C4-2B (cell line): ENCODE measurements at regions not wholly inside any gene's neighbourhood (a gene's known extent, or its start where the extent isn't known, plus 50 kb on each side); places are given as distances from the start of the nearest gene placed in this dataset.

ENCODE experiments used
- H3K27ac ChIP-seq: fragments of 450-650 bp; 2 replicates; pipeline ENCODE4 v1.5.1; 2017
- ZFX ChIP-seq: fragments of 450-650 bp; IDR thresholded peaks from 2 replicates; pipeline ENCODE4 v1.6.1; 2017
- TF ChIP-seq, protein P1 (sequence below): fragments of 450-650 bp; conservative IDR thresholded peaks from 2 replicates; pipeline ENCODE4 v1.5.1; 2017; ENCODE audit warnings: mild to moderate bottlenecking

GRCh38 chr2:83756219-83756618, 702.9 kb downstream of the SUCLG1 start:
- TF ChIP-seq, protein P1, sequence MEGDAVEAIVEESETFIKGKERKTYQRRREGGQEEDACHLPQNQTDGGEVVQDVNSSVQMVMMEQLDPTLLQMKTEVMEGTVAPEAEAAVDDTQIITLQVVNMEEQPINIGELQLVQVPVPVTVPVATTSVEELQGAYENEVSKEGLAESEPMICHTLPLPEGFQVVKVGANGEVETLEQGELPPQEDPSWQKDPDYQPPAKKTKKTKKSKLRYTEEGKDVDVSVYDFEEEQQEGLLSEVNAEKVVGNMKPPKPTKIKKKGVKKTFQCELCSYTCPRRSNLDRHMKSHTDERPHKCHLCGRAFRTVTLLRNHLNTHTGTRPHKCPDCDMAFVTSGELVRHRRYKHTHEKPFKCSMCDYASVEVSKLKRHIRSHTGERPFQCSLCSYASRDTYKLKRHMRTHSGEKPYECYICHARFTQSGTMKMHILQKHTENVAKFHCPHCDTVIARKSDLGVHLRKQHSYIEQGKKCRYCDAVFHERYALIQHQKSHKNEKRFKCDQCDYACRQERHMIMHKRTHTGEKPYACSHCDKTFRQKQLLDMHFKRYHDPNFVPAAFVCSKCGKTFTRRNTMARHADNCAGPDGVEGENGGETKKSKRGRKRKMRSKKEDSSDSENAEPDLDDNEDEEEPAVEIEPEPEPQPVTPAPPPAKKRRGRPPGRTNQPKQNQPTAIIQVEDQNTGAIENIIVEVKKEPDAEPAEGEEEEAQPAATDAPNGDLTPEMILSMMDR: no peak
- no peak for TF ChIP-seq ZFX
- H3K27ac ChIP-seq: no peak overlapping the region

GRCh38 chr2:83747141-83747540, 711.9 kb downstream of the SUCLG1 start:
- TF ChIP-seq, protein P1: no peak
- no peak for TF ChIP-seq ZFX
- H3K27ac ChIP-seq: no peak overlapping the region

- TF ChIP-seq ZFX: no peak
- TF ChIP-seq, protein P1: no peak
These were observed 714.2 kb downstream of the SUCLG1 start for GRCh38 chr2:83744855-83745254.

DNA sequence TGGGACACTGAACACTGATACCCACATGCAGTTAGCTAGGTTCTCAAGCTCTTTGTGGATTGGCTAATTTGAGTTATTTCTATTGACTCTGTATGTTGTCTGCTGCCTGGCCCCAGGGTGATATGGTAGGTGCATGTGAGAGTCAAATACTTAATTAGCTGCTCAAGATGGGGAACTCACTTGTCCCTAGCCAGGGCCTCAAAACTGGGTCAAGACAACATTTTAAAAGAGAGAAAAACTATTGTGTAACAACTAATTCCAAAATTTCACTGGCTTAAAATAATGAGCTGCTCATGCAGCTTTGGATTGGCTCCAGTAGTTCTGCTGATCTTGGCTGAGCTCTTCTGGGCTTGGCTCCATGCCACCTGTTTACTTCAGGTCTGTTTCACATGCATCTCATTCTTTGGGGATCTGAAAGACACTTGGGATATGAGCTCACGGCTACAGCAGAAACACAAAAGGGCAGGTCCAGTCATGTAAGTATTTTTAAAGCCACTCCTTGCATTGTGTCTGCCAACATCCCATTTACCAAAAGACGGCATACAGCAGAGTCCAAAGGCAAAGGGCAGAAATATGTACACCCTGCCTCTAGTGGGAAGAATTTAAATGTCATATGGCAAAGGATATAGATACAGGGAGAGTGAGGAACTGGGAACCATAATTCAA, 716.8 kb downstream of the SUCLG1 start:
- H3K27ac ChIP-seq: no peak overlapping the region

More at GRCh38 chr2:83744855-83745254, 714.2 kb downstream of the SUCLG1 start:
- no peak overlapping the region for H3K27ac ChIP-seq

DNA sequence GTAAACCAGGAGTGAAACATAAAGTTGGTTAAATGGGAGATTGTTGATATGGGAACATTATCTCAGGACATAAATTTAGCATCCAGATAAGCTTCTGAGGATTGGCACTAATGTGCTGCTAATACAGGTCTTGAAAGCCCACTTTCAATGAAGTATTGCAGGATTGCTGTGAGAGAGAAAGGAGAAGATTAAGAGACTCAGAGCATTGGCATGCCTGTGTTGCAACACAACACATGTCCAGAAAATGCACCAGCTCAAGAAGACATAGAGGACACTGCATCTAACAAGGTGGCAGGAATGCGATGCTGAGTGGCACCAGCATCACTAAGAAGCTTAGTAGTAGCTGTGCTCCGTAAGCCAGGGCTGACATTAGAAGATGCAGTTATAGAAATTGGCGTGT, 728.9 kb downstream of the SUCLG1 start:
- H3K27ac ChIP-seq: no peak overlapping the region
- TF ChIP-seq, protein P1: no peak
- TF ChIP-seq ZFX: no peak

More for the DNA sequence above, 716.8 kb downstream of the SUCLG1 start:
- TF ChIP-seq ZFX: no peak
- TF ChIP-seq, protein P1: peak; percentile 18

GRCh38 chr2:83725735-83726134, 733.3 kb downstream of the SUCLG1 start:
- no peak overlapping the region for H3K27ac ChIP-seq
- TF ChIP-seq, protein P1: no peak
- TF ChIP-seq ZFX: no peak

- TF ChIP-seq ZFX: no peak
- TF ChIP-seq, protein P1: no peak
- H3K27ac ChIP-seq: no peak overlapping the region
These were observed 753.9 kb downstream of the SUCLG1 start for GRCh38 chr2:83705146-83705545.
